ENCODE measurements at regions not wholly inside any gene's neighbourhood (a gene's known extent, or its start where the extent isn't known, plus 50 kb on each side); places are given as distances from the start of the nearest gene placed in this dataset.

DNA sequence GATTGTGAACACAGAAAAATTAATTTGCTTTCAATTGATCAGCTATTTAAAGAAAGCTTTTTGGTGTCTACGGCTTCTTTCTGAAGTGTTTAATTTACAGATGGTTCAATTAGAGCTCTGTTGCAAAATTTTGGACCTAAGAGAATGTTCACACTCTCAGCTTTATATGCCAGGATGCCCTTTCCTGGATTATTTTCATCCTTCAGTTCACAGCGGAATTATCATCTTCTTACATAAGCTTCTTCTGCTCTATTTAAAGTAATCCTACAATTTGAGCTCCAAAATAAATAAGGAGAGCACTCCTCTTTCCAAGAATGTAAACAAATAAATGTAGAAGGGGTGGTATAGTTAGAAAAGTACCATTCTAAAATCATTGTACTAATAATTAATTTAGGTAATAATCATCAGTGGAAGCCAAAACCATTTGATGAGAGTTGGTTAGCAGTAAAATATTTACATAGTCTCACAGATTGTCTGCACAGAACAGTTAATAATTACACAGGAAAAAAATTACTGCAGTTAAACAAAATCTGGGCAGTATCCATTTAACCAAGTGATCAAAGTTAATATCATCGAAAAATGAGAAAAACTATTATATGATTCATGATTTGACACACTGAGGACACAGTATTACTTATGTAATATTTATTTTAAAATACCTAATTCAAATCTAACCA lies 298.0 kb upstream of the TMEM229A start:
- DNase-seq (ENCODE audit: low spot score) = no peak

- DNase-seq (ENCODE audit: low spot score) = no peak
Measured at GRCh38 chr7:124328774-124329173, 295.9 kb upstream of the TMEM229A start.

GRCh38 chr7:124324262-124324661 lies 291.4 kb upstream of the TMEM229A start:
- DNase-seq (ENCODE audit: low spot score) = no peak

DNA sequence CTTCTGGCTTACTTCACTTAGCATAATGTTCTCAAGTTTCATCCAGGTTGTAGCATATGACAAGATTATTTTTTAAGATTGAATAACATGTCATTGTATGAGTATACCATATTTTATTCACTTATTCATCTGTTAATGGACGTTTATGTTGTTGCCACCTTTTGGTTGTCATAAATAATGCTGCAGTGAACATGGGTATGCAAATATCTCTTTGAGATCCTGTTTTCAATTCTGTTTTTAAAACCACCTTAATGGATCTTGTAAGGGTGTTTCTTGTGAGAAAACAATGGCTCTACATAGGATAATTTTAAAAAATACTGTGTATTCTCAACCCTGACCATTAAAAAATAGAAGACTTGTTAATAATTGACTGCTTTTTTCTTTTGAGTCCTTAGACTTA lies 290.7 kb upstream of the TMEM229A start:
- DNase-seq (ENCODE audit: low spot score) = no peak

GRCh38 chr7:124322561-124322960 lies 289.7 kb upstream of the TMEM229A start:
- DNase-seq (ENCODE audit: low spot score) = no peak

DNA sequence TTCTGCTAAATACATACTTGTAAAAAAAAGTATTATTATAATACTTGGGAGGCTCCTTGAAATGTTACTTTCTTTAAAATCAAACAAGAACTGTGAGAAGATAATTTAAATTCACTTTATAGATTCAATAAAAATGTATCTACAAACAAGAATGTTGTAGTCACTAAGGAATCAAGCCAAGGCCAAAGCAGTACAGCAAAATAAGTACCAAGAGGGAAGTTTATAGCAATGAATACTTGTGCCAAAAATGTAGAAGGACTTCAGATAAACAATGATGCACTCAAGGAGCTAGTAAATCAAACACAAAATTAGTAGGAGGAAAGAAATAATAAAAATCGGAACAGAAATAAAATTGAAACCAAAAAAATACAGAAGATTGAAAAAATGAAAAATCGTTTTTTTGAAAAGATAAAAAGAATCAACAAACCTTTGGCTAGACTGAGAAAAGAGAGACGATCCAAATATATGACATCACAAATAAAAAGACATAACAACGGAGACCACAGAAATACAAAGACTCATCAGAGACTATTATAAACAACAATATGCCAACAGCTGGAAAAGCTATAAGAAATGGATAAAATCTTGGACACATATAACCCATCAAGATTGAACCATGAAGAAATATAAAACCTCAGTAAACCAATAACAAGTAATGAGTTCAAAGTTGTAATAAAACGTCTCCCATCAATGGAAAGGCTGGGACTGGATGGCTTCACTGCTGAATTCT lies 286.0 kb upstream of the TMEM229A start:
- DNase-seq (ENCODE audit: low spot score) = no peak

GRCh38 chr7:124310934-124311390 lies 278.1 kb upstream of the TMEM229A start:
- no peak for DNase-seq (ENCODE audit: low spot score)

- DNase-seq (ENCODE audit: low spot score) = no peak
Measured at GRCh38 chr7:124308384-124308783, 275.5 kb upstream of the TMEM229A start.

DNA sequence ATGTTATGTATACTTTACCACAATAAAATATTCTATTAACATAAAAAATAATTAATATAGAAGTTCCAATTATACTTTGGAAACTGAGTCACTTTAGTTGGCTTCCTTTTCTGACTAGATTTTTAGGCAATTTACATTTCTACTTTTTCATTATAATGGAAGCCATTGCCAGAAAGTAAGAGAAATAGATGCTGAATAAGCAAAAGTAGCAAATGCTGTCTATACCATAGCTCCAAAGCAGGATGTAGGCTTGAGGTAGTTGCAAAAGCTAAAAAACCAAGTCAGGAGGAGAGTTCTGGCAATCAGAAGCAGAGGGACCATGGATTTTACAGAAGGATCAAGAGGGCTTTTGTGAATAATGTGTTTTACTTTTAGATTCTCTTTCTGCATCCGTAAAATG lies 262.4 kb upstream of the TMEM229A start:
- no peak for DNase-seq (ENCODE audit: low spot score)

- no peak for DNase-seq (ENCODE audit: low spot score)
Measured at GRCh38 chr7:124284937-124285336, 252.1 kb upstream of the TMEM229A start.

- peak; percentile 60 for DNase-seq (ENCODE audit: low spot score)
Measured at GRCh38 chr7:124276005-124276622, 243.2 kb upstream of the TMEM229A start.

DNA sequence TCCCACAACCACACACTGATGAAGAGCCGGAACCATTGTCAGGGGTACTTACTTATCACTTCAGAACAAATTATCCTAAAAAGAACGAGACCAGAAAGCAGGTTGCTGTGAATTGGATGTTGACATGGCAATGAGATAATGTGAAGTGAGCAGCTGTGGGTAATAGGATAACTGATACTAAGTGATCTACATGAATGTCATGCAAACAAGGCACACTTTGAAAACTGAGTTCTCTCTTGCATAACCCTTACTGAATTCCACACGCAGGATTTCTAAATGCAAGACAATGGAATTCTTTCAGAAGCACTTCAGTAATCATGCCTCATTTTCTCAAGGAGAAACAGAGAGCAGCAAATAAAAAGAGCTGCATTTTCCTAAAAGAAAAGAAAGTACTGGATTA lies 242.5 kb upstream of the TMEM229A start:
- no peak for DNase-seq (ENCODE audit: low spot score)

- no peak for DNase-seq (ENCODE audit: low spot score)
Measured at GRCh38 chr7:124269774-124270173, 236.9 kb upstream of the TMEM229A start.

DNA sequence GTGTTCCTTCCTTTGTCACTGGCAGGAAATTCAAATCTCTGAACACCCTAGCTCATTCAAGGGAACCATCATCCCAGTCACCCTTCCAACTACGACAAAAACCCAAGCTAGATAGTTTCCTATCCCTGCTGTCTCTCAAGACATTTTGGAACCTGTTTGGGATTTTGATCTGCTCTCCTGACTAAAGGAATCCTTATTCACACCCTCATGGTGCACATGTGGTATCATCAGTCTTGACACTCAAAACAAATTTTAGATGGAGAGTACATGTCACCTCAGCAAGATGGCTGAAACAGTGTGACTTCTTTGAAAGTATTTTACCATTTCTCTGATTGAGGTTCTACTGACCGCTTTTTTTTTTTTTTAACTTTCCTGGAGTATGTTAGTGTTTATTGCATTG lies 234.3 kb upstream of the TMEM229A start:
- no peak for DNase-seq (ENCODE audit: low spot score)

GRCh38 chr7:124263232-124263827 lies 230.5 kb upstream of the TMEM229A start:
- DNase-seq (ENCODE audit: low spot score) = peak; percentile 8

GRCh38 chr7:124261710-124262109 lies 228.8 kb upstream of the TMEM229A start:
- no peak for DNase-seq (ENCODE audit: low spot score)

DNA sequence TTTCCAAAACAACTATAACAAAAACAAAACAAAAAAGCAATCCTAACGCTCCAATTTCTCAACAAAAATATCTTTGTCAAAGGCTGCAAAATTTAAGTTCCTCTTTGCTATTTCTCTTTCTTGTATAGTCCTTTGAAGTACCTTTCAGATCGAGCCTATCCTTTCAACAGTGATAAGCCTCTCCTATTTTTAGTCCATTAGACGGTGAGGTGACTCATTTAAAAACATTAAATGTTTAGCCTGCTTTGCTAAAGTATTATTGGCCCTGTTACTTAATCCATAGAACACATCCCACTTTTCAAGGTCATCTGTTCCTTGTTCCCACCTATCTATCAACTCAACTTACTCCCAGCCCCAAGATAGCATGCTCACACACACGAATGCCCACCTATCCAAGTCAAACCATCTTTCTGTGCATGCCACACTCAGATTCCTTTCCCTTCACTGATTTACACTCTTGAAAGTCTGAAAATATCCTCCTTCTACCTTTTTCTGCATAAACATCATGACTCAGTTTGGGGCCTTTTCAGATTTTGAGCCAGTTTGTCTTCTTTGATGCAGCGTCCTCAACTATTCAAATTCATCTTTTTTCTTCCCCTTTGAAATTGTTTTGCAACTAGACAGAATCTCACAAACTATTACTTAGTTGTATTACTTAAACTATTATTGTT lies 224.9 kb upstream of the TMEM229A start:
- no peak for DNase-seq (ENCODE audit: low spot score)

GRCh38 chr7:124255041-124255655 lies 222.3 kb upstream of the TMEM229A start:
- DNase-seq (ENCODE audit: low spot score) = no peak

DNA sequence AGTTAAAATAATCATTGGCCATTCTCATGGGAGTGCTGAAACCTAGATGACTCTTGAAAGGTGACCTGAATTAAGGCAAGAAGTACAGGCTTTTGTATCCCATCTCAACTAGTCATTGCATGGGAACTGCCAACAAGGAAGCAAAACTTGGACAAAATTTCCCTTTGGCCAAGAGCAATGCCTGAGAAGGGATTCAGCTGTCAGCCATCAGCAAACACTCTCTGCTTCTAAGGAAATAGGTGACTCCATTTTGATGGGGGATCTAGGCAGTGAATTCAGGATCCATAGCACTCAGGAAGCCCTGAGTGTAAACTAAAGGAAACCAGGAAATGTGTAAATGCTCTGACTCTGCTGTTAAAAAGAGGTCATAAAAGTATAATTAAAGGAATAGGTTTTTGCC lies 221.5 kb upstream of the TMEM229A start:
- no peak for DNase-seq (ENCODE audit: low spot score)

DNA sequence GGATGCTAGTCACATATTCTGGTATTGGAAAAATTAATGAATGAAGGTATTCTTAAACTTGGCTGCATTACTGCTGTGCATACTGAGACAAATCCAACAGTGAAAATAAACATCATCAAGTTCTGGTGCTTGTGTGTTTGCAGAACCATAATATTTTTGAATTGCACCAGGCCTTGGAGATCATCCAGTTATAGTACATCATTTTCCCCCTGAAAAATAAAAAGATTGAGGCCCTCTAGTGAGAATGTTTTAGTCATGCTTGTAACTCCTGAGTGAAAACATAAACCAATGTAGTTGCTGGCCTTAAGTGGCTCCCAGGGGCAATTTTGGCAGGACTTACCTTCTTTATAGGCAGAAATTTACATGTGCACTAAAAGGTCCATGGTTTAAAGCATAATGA lies 218.8 kb upstream of the TMEM229A start:
- DNase-seq (ENCODE audit: low spot score) = no peak

GRCh38 chr7:124250297-124251034 lies 217.6 kb upstream of the TMEM229A start:
- DNase-seq (ENCODE audit: low spot score) = no peak

Measured in iPS-NIHi11 (cell line).